Transverse colon (tissue), 4 donors: ENCODE measurements at regions not wholly inside any gene's neighbourhood (a gene's known extent, or its start where the extent isn't known, plus 50 kb on each side); places are given as distances from the start of the nearest gene placed in this dataset.

Experiments used
- EP300 ChIP-seq: sonication (generic); formaldehyde crosslinking; IDR thresholded peaks from one replicate; pipeline ENCODE4 v1.6.1; 2017; ENCODE audit warnings: antibody characterized with exemption, low read depth
- POLR2A ChIP-seq: fragments of 450-650 bp; IDR thresholded peaks from one replicate; pipeline ENCODE4 v1.6.1; 2016; ENCODE audit warnings: antibody characterized with exemption, mild to moderate bottlenecking, moderate library complexity
- POLR2AphosphoS5 ChIP-seq, 3 donors: sonication (generic); formaldehyde crosslinking; IDR thresholded peaks; one replicate each; pipeline ENCODE4 v1.6.1; 2016; ENCODE audit warnings: antibody characterized with exemption in 3 of 3
- TF ChIP-seq, protein P1 (sequence below), 5 experiments: fragments of 200-600 bp in 3 of 5; fragments of 450-650 bp in 2 of 5; sonication (generic) in 3 of 5; IDR thresholded peaks; 1 replicate in 2 of 5; 2 replicates in 3 of 5; pipeline ENCODE4 v1.5.1; 2016 to 2017; ENCODE audit warnings: antibody characterized with exemption in 5 of 5, inconsistent platforms in 3 of 5, mild to moderate bottlenecking in 2 of 5, moderate library complexity in 1 of 5

DNA sequence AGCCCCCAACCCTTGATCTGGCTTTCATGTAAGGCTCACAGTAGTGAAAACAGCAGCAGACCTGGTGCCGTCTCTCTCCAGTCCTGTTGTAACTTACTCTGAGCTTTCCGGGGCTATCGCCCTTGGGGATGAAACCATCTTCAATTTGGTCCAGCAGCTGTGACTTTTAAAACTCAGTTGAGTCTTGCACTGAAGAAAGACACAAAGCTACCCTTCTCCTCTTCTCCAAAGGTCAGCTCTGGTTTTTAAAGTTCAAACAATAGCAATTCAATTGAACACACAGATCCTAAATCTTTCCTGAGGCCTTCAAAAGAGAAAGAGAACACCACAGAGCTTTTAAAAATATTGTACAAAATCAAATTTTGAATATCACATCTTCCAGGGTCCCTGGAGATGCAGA lies 83.5 kb downstream of the SNX5 start:
- TF ChIP-seq POLR2AphosphoS5 (IDR thresholded peaks at IDR 0.05) (no peak), POLR2A (no peak), EP300 (no peak)
- TF ChIP-seq, protein P1, sequence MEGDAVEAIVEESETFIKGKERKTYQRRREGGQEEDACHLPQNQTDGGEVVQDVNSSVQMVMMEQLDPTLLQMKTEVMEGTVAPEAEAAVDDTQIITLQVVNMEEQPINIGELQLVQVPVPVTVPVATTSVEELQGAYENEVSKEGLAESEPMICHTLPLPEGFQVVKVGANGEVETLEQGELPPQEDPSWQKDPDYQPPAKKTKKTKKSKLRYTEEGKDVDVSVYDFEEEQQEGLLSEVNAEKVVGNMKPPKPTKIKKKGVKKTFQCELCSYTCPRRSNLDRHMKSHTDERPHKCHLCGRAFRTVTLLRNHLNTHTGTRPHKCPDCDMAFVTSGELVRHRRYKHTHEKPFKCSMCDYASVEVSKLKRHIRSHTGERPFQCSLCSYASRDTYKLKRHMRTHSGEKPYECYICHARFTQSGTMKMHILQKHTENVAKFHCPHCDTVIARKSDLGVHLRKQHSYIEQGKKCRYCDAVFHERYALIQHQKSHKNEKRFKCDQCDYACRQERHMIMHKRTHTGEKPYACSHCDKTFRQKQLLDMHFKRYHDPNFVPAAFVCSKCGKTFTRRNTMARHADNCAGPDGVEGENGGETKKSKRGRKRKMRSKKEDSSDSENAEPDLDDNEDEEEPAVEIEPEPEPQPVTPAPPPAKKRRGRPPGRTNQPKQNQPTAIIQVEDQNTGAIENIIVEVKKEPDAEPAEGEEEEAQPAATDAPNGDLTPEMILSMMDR (IDR thresholded peaks at IDR 0.05) = no peak
